Bronchial epithelial cell (primary cell): ENCODE measurements at regions not wholly inside any gene's neighbourhood (a gene's known extent, or its start where the extent isn't known, plus 50 kb on each side); places are given as distances from the start of the nearest gene placed in this dataset.

ENCODE experiments used
- DNase-seq: peaks from one replicate; pipeline ENCODE4 v3.0.0-alpha.2; 2010; ENCODE audit warnings: low read depth
- FAIRE-seq: peaks from 2 replicates; lab custom pipeline; 2011; peaks lifted over from hg19 to GRCh38; lab: Jason Lieb, UNC
- H3K27me3 ChIP-seq: 2 replicates; pipeline ENCODE4 v1.5.1; 2011; ENCODE audit warnings: low read length; ENCODE audit not compliant: control insufficient read depth, insufficient read depth
- H3K36me3 ChIP-seq: 2 replicates; pipeline ENCODE4 v1.5.1; 2011; ENCODE audit warnings: low read length; ENCODE audit not compliant: control insufficient read depth, insufficient read depth
- H3K4me3 ChIP-seq: 2 replicates; pipeline ENCODE4 v1.5.1; 2011; ENCODE audit warnings: mild to moderate bottlenecking, low read depth, low read length, control low read depth
- TF ChIP-seq, protein P1 (sequence below): IDR thresholded peaks from 2 replicates; pipeline ENCODE4 v1.5.1; 2011; ENCODE audit warnings: mild to moderate bottlenecking, moderate library complexity, low read length, control low read depth, inconsistent platforms; ENCODE audit not compliant: insufficient read depth, severe bottlenecking

DNA sequence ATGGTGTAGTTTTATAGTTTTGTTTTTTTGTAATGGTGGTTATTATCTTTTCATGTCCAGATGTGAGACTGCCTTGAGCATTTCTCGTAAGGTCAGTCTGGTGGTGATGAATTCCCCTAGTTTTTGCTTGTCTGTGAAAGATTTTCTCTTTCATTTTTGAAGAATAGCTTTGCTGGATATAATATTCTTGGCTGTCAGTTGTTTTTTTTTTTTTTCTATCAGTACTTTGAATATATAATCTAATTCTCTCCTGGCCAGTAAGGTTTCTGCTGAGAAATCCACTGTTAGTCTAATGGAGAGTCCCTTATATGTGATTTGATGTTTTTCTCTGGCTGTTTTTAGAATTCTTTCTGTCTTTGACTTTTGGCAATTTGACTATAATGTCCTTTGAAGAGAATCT lies 106.9 kb downstream of the CARTPT start:
- Histone ChIP-seq H3K4me3 (no peak overlapping the region), H3K36me3 (no peaks in the 10 kb centered on the region), H3K27me3 (no peaks in the 10 kb centered on the region)
- FAIRE-seq (no peak), DNase-seq (no peak)
- TF ChIP-seq, protein P1, sequence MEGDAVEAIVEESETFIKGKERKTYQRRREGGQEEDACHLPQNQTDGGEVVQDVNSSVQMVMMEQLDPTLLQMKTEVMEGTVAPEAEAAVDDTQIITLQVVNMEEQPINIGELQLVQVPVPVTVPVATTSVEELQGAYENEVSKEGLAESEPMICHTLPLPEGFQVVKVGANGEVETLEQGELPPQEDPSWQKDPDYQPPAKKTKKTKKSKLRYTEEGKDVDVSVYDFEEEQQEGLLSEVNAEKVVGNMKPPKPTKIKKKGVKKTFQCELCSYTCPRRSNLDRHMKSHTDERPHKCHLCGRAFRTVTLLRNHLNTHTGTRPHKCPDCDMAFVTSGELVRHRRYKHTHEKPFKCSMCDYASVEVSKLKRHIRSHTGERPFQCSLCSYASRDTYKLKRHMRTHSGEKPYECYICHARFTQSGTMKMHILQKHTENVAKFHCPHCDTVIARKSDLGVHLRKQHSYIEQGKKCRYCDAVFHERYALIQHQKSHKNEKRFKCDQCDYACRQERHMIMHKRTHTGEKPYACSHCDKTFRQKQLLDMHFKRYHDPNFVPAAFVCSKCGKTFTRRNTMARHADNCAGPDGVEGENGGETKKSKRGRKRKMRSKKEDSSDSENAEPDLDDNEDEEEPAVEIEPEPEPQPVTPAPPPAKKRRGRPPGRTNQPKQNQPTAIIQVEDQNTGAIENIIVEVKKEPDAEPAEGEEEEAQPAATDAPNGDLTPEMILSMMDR, result no peak

DNA sequence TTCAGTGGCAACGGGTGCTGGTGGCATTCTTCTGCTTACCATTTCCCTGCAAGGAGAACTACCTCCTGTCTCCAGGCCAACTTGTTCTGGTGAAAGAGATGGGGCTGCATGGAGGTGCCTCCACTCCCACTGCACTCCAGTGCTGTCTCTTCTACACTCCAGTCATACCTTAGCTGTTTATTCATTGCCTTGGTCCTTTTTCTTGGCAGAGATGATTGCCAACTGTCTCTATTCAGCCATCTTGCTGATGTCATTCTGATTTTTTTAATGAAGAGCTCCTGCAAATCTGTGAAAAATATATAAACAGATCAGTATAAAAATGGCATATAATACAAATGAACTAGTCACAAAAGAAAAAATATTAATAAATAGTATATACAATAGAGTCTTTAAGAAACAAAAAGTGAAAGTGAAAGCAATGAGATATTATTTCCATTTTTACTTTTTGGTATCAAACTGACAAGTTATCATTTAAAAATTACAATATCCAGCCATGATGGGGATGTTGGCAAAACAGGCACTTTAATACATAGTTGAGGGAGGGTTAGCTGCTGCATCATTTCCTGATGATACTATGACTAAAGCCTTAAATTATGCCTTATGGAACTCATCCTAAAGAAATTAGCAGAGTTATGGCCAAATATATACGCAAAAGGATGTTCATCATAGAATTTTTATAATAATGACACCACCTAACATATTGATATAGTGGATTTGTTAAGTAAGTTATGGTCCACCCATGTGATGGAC lies 109.4 kb downstream of the CARTPT start:
- Histone ChIP-seq H3K4me3 (no peak overlapping the region), H3K27me3 (no peaks in the 10 kb centered on the region), H3K36me3 (no peaks in the 10 kb centered on the region)
- DNase-seq (peak; percentile 82), FAIRE-seq (no peak)
- TF ChIP-seq, protein P1, result no peak

- FAIRE-seq (no peak), DNase-seq (no peak)
- TF ChIP-seq, protein P1, result no peak
- no peaks in the 10 kb centered on the region for H3K36me3 ChIP-seq
- no peak overlapping the region for H3K4me3 ChIP-seq
- H3K27me3 ChIP-seq, result no peaks in the 10 kb centered on the region
These were observed 110.1 kb downstream of the CARTPT start for GRCh38 chr5:71829206-71829605.

- FAIRE-seq (no peak), DNase-seq (peak; percentile 64)
- no peaks in the 10 kb centered on the region for H3K27me3 ChIP-seq
- TF ChIP-seq, protein P1, result no peak
- H3K4me3 ChIP-seq, result no peak overlapping the region
- no peaks in the 10 kb centered on the region for H3K36me3 ChIP-seq
These were observed 111.8 kb downstream of the CARTPT start for GRCh38 chr5:71830681-71831539.

- TF ChIP-seq, protein P1, result no peak
- DNase-seq, result peak; percentile 76
- Histone ChIP-seq H3K36me3 (no peaks in the 10 kb centered on the region), H3K4me3 (no peak overlapping the region), H3K27me3 (no peaks in the 10 kb centered on the region)
- FAIRE-seq, result peak; percentile 7
These were observed 114.0 kb downstream of the CARTPT start for GRCh38 chr5:71832812-71833715.
